Small intestine (tissue), 7 donors: ENCODE measurements at regions not wholly inside any gene's neighbourhood (a gene's known extent, or its start where the extent isn't known, plus 50 kb on each side); places are given as distances from the start of the nearest gene placed in this dataset.

Experiments
- DNase-seq, 2 donors: peaks; one replicate each; pipeline versions ENCODE4 v3.0.0 to v3.0.0-alpha.2; 2013
- FAIRE-seq: peaks from 2 replicates; lab custom pipeline; 2012; peaks lifted over from hg19 to GRCh38; lab: Jason Lieb, UNC
- H3K27ac ChIP-seq, 3 donors: one replicate each; pipeline ENCODE4 v1.5.1; 2013; ENCODE audit warnings: low read length in 2 of 3, mild to moderate bottlenecking in 2 of 3, control low read depth in 1 of 3, inconsistent platforms in 1 of 3, low read depth in 1 of 3, moderate library complexity in 1 of 3
- H3K27me3 ChIP-seq, 3 donors: one replicate each; pipeline ENCODE4 v1.6.1; 2013; ENCODE audit warnings: low read length in 3 of 3, inconsistent platforms in 1 of 3; ENCODE audit not compliant: control insufficient read depth in 3 of 3, insufficient read depth in 3 of 3
- H3K36me3 ChIP-seq, 3 donors: one replicate each; pipeline ENCODE4 v1.6.1; 2013; ENCODE audit warnings: low read length in 3 of 3, inconsistent platforms in 1 of 3, low read depth in 1 of 3, mild to moderate bottlenecking in 1 of 3, moderate library complexity in 1 of 3; ENCODE audit not compliant: control insufficient read depth in 3 of 3, insufficient read depth in 2 of 3
- H3K4me1 ChIP-seq, 3 donors: one replicate each; pipeline ENCODE4 v1.6.1; 2013; ENCODE audit warnings: low read length in 2 of 3, inconsistent platforms in 1 of 3, low read depth in 1 of 3, mild to moderate bottlenecking in 1 of 3, moderate library complexity in 1 of 3; ENCODE audit not compliant: control insufficient read depth in 3 of 3, insufficient read depth in 2 of 3
- H3K4me3 ChIP-seq, 3 donors: one replicate each; pipeline ENCODE4 v1.5.1; 2013; ENCODE audit warnings: low read length in 3 of 3, control low read depth in 1 of 3, inconsistent platforms in 1 of 3, low read depth in 1 of 3, mild to moderate bottlenecking in 1 of 3, moderate library complexity in 1 of 3
- H3K9me3 ChIP-seq, 2 donors: one replicate each; pipeline ENCODE4 v1.6.1; 2013; ENCODE audit warnings: low read depth in 1 of 2, low read length in 1 of 2; ENCODE audit not compliant: control insufficient read depth in 2 of 2, insufficient read depth in 1 of 2
- WGBS, 3 donors: extraction: QIAGEN DNeasy Blood & Tissue Kit; methylation state at CpG; one replicate each; pipeline ENCODE4 v1.1.7; 2013; 5-methylcytosine and 5-hydroxymethylcytosine counted together
- donor health status: healthy with polysubstance abuse.
- donor health status: control.
- donor health status: control.
- donor health status: Bipolar disorder and iron deficiency.
- donor health status: healthy.

- no peaks in the 10 kb centered on the region for H3K27me3 ChIP-seq
- FAIRE-seq (no peak), DNase-seq (no peak)
- H3K27ac ChIP-seq = peak overlapping the region in 1 of 3 donors; percentile 64
- H3K4me3 ChIP-seq = no peak overlapping the region
- WGBS, 3 donors = 85 to 89% (median 87%) methylated on average over 5 of the region's 5 CpGs
- no peaks in the 10 kb centered on the region for H3K9me3 ChIP-seq
- peaks cover 0 to 6% (median 0%) of the 10 kb centered on the region in 3 donors for H3K4me1 ChIP-seq
- no peaks in the 10 kb centered on the region for H3K36me3 ChIP-seq
Observed at GRCh38 chr3:156620901-156621300, 53.5 kb upstream of the TIPARP start.

- Histone ChIP-seq H3K9me3 (no peaks in the 10 kb centered on the region), H3K4me1 (peaks cover 0 to 3% (median 0%) of the 10 kb centered on the region in 3 donors), H3K27me3 (no peaks in the 10 kb centered on the region), H3K36me3 (no peaks in the 10 kb centered on the region), H3K27ac (peak overlapping the region in 1 of 3 donors; percentile 64), H3K4me3 (no peak overlapping the region)
- FAIRE-seq = no peak
- WGBS, 3 donors = 49 to 76% (median 71%) methylated on average over 2 of the region's 2 CpGs
- peak; percentile 60 to 91 for DNase-seq
Observed at GRCh38 chr3:156620260-156620659, 54.1 kb upstream of the TIPARP start.

- DNase-seq (no peak), FAIRE-seq (no peak)
- Histone ChIP-seq H3K4me1 (peaks cover 0 to 3% (median 0%) of the 10 kb centered on the region in 3 donors), H3K4me3 (no peak overlapping the region), H3K27ac (no peak overlapping the region), H3K36me3 (no peaks in the 10 kb centered on the region), H3K27me3 (no peaks in the 10 kb centered on the region), H3K9me3 (no peaks in the 10 kb centered on the region)
- 76 to 85% (median 84%) methylated on average over 2 of the region's 2 CpGs for WGBS, 3 donors
Observed at GRCh38 chr3:156619376-156619775, 55.0 kb upstream of the TIPARP start.

GRCh38 chr3:156617781-156618180 lies 56.6 kb upstream of the TIPARP start:
- Histone ChIP-seq H3K4me3 (no peak overlapping the region), H3K4me1 (peaks cover 0 to 3% (median 0%) of the 10 kb centered on the region in 3 donors), H3K9me3 (no peaks in the 10 kb centered on the region), H3K36me3 (no peaks in the 10 kb centered on the region), H3K27me3 (no peaks in the 10 kb centered on the region), H3K27ac (no peak overlapping the region)
- no peak for DNase-seq
- no peak for FAIRE-seq

- no peak for DNase-seq
- H3K27ac ChIP-seq = no peak overlapping the region
- no peaks in the 10 kb centered on the region for H3K36me3 ChIP-seq
- FAIRE-seq = no peak
- no peaks in the 10 kb centered on the region for H3K27me3 ChIP-seq
- no peaks in the 10 kb centered on the region for H3K9me3 ChIP-seq
- peaks cover 0 to 6% (median 0%) of the 10 kb centered on the region in 3 donors for H3K4me1 ChIP-seq
- H3K4me3 ChIP-seq = no peak overlapping the region
Observed at GRCh38 chr3:156617145-156617544, 57.2 kb upstream of the TIPARP start.

- no peak for FAIRE-seq
- Histone ChIP-seq H3K27ac (no peak overlapping the region), H3K36me3 (no peaks in the 10 kb centered on the region), H3K9me3 (no peaks in the 10 kb centered on the region), H3K4me3 (no peak overlapping the region), H3K27me3 (no peaks in the 10 kb centered on the region), H3K4me1 (peaks cover 0 to 7% (median 0%) of the 10 kb centered on the region in 3 donors)
- no peak for DNase-seq
- 66 to 89% (median 72%) methylated on average over 1 of the region's 1 CpG for WGBS, 3 donors
Observed at GRCh38 chr3:156615592-156616173, 58.7 kb upstream of the TIPARP start.

GRCh38 chr3:156614642-156615511 lies 59.5 kb upstream of the TIPARP start:
- Histone ChIP-seq H3K36me3 (no peaks in the 10 kb centered on the region), H3K4me3 (no peak overlapping the region), H3K27me3 (no peaks in the 10 kb centered on the region), H3K27ac (no peak overlapping the region), H3K4me1 (peaks cover 0 to 8% (median 0%) of the 10 kb centered on the region in 3 donors), H3K9me3 (no peaks in the 10 kb centered on the region)
- WGBS, 3 donors = 7 to 55% (median 27%) methylated on average over 1 of the region's 1 CpG
- FAIRE-seq (no peak), DNase-seq (peak in 1 of 2 donors; percentile 23)

- Histone ChIP-seq H3K27me3 (no peaks in the 10 kb centered on the region), H3K36me3 (no peaks in the 10 kb centered on the region), H3K4me1 (peaks cover 0 to 23% (median 0%) of the 10 kb centered on the region in 3 donors), H3K4me3 (no peak overlapping the region), H3K27ac (no peak overlapping the region), H3K9me3 (no peaks in the 10 kb centered on the region)
- FAIRE-seq (no peak), DNase-seq (no peak)
Observed at GRCh38 chr3:156612903-156613302, 58.0 kb upstream of the SSR3 start.
